Sigmoid colon (tissue), 4 donors: ENCODE measurements at regions not wholly inside any gene's neighbourhood (a gene's known extent, or its start where the extent isn't known, plus 50 kb on each side); places are given as distances from the start of the nearest gene placed in this dataset.

ENCODE experiments used
- CTCF ChIP-seq, 4 experiments: fragments of 450-650 bp in 3 of 4; fragments of 200-600 bp in 1 of 4; IDR thresholded peaks; one replicate each; pipeline ENCODE4 v1.5.1; 2016 to 2019; ENCODE audit warnings: antibody characterized with exemption in 4 of 4, mild to moderate bottlenecking in 3 of 4, moderate library complexity in 2 of 4
- EP300 ChIP-seq, 4 donors: sonication (generic); formaldehyde crosslinking; IDR thresholded peaks; one replicate each; pipeline ENCODE4 v1.6.1; 2017; ENCODE audit warnings: antibody characterized with exemption in 4 of 4
- POLR2A ChIP-seq, 2 donors: fragments of 450-650 bp; IDR thresholded peaks; one replicate each; pipeline ENCODE4 v1.6.1; 2016; ENCODE audit warnings: antibody characterized with exemption in 2 of 2, mild to moderate bottlenecking in 2 of 2, moderate library complexity in 2 of 2
- POLR2AphosphoS5 ChIP-seq, 4 donors: sonication (generic); formaldehyde crosslinking; IDR thresholded peaks; one replicate each; pipeline ENCODE4 v1.6.1; 2017; ENCODE audit warnings: antibody characterized with exemption in 4 of 4

- TF ChIP-seq EP300 (IDR thresholded peaks at IDR 0.05) (no peak), POLR2A (IDR thresholded peaks at IDR 0.05) (no peak), CTCF (IDR thresholded peaks at IDR 0.05) (peak in 1 of 4 experiments; percentile 37), POLR2AphosphoS5 (IDR thresholded peaks at IDR 0.05) (no peak)
Observed at GRCh38 chr11:24386546-24387397, 110.1 kb upstream of the LUZP2 start.
